GM08714 (cell line): ENCODE measurements at regions not wholly inside any gene's neighbourhood (a gene's known extent, or its start where the extent isn't known, plus 50 kb on each side); places are given as distances from the start of the nearest gene placed in this dataset.

Experiments
- H3K4me3 ChIP-seq: fragments of 200-500 bp; sonication (Bioruptor generic); 2 replicates; pipeline ENCODE4 v1.5.1; 2014; ENCODE audit warnings: mild to moderate bottlenecking, low read length, inconsistent platforms
- ZNF274 ChIP-seq: IDR thresholded peaks from 2 replicates; pipeline ENCODE4 v1.6.1; 2012; ENCODE audit warnings: mild to moderate bottlenecking, low read depth, low read length

DNA sequence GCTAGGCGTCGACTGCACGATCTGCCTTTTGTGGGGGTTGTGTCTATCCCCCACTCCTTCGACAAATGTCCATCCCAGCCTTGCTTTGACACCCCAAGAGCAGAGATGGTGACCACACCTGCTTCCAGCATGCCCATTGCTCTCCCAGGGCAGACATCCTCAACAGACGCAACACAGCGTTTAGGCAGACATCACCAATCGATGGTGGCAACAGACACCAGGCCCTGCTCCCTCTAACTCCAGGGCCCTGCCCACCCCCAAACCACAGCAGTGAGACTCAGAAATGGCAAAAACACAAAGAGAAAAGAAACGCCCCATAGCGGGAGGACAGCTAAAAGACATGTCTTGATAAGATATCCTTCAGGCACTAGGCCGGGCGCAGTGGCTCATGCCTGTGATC is 150.9 kb downstream of the CRYBB2 start:
- TF ChIP-seq ZNF274: no peak

DNA sequence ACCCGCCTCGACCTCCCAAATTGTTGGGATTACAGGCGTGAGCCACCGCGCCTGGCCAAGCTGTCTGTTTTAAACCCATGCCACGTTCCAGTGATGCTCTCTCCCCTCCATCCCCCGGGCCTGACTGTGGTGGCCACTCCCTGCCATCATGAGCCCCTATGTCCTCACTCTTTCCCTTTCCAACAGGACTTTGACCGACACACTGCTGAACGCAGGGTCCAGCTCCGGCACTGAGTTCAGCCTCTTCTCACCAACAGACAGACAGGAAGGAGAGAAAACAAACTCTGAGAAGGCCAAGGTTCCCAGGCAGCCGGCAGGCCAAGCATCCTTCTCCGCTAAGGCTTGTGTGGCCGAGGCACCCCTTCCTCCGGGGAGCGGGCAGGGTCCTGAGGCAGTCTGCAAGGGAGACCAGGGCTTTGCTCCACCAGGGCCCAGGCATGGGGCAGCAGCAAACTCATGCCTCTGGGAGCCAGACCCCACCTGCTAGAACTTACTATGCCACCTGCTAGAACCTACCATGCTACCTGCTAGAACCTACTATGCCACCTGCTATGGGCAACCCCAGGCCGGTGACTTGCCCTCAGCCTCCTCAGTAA is 152.7 kb downstream of the CRYBB2 start:
- no peak overlapping the region for H3K4me3 ChIP-seq
- no peak for TF ChIP-seq ZNF274

More for the DNA sequence above, 150.9 kb downstream of the CRYBB2 start:
- H3K4me3 ChIP-seq: no peak overlapping the region

DNA sequence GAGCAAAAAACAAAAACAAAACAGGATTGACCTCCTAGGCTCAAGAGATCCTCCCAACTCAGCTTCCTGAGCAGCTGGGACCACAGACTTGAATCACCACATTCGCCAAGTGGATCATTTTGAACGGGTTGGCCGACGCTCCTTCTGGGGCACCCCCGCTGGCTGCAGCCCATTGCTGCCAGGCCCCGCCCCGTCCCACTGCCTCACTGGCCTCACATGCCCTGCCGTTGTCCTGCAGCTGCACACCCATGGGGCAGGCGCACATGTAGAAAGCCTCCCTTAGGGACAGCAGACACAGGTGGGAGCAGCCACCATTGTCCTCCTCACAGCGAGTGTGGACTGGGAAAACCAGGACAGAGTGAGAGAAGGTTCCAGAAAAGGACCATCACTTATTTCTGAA is 154.5 kb downstream of the CRYBB2 start:
- no peak overlapping the region for H3K4me3 ChIP-seq
- TF ChIP-seq ZNF274: no peak

DNA sequence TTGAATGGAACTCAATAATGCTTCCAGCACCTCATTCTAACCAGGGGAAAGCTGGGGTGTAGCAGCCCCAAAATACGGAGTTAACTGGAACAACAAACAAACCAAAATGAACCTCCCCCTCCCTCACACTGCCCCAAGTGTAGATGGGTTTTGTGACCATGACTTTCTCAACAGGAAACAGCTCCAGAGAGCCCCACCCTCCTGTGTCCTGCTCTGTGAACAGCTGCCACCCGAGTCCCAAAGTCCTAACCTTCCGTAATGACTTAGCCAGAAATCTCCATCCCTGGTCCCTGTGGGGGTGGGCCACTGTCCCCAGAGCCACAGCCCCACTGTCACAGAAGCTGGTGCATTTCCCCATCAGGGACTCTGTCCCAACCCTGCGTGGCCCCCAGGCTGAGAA is 155.4 kb downstream of the CRYBB2 start:
- TF ChIP-seq ZNF274: no peak
- no peak overlapping the region for H3K4me3 ChIP-seq

DNA sequence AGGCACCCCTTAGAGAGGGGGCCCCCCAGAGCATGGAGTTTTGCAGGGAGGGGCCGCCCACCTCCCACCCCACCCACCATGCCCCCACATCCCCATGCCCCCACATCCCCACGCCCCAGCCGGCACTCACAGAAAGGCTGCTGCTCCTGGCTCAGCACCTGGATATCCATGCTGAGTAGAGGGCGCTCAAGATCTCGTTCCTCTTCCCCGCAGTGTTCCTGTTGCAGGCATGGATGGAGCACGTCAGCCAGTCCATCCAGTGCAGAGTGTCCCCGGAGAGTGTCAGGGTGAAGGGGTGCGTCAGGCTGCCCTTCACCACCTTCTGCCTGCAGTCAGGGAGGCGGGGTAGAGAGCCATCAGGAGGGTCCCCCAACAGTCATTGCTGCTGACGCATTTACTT is 156.2 kb downstream of the CRYBB2 start:
- no peak overlapping the region for H3K4me3 ChIP-seq
- no peak for TF ChIP-seq ZNF274

DNA sequence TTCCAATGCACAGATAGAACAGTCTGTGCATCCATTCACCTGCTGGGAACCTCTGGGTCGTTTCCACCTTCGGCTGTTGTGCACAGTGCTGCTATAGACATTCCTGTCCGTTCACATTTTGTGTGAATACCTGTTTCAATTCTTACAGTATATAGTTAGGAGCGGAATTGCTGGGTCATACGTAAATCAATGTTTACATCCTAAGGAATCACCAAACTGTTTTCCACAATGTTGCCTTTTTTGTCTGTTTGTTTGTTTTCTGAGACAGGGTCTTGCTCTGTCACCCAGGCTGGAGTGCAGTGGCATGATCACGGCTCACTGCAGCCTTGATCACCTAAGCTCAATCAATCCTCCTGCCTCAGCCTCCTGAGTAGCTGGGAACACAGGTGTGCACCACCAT is 158.3 kb downstream of the CRYBB2 start:
- no peak overlapping the region for H3K4me3 ChIP-seq
- TF ChIP-seq ZNF274: no peak

DNA sequence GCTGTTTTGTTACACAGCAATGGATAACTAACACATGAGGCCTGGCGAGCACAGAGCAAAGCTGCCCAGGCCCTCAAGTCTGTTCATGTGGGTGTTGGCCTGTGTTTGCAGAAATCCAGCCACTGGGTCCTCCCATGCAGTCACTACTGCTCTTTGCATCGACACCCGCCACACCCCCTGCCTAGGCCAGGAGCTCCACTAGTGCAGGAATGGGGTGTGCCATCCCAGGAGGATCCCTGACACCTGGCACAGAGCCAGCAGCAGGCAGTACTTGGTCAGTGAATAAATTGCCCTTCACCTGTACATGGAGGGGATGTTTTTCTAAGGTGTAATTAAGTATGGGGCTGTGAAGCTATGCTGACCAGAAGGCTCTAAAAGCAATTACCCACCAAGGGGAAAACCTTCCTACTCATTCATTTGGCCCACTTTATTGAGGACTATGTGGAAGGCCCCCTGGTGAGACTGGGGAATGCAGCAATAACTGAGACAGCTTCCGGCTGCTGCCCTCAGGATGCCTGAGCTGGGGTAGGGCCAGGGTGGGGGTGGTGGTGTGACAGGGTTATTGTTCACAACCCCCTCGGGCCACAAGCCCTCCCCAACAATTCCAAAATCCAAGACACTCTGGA is 160.8 kb downstream of the CRYBB2 start:
- no peak overlapping the region for H3K4me3 ChIP-seq
- TF ChIP-seq ZNF274: no peak

DNA sequence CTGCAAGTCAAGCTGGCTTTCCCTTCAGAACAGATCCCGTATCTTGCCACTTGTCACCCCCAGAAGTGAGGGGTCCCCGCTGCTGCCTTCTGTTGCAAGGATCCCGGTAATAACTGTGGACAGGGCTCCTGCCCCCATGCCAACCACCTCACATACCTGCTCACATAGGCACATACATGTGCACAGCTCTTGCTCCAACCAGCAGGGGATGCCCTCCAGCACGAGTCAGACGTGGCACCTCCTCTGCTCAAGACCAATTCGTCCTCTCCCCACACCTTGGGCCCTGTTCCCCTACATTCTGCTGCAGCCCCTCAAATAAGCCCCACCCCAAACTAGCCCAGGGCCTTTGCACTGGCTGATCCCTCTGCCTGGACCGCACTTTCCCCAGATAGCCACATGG is 163.3 kb downstream of the CRYBB2 start:
- TF ChIP-seq ZNF274: no peak
- H3K4me3 ChIP-seq: no peak overlapping the region

DNA sequence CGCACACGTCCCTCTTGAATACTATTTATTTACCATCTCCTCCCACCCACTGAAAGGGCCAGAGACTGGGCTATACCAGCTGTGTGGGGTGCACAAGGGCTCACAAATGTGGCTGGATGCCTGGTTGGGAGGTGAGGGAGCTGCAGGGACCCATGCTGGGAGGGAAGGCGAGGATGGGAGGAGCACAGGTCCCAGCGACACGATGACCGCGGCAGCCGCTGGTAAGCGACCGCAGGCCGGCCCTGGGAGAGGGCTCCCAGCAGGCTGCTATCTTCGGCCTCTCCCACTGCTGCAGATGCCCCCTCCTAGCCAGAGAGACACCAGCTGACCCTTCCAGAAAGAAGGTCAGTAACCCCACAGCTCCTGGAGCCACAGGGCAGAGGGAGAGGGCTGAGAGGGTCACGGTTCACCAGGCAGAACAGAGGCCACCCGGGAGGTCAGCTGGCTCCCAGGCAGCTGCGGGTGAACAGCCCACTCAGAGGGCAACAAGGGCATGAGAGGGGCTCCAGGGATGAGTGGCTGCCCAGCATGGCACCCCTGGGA is 163.9 kb downstream of the CRYBB2 start:
- TF ChIP-seq ZNF274: no peak
- no peak overlapping the region for H3K4me3 ChIP-seq

DNA sequence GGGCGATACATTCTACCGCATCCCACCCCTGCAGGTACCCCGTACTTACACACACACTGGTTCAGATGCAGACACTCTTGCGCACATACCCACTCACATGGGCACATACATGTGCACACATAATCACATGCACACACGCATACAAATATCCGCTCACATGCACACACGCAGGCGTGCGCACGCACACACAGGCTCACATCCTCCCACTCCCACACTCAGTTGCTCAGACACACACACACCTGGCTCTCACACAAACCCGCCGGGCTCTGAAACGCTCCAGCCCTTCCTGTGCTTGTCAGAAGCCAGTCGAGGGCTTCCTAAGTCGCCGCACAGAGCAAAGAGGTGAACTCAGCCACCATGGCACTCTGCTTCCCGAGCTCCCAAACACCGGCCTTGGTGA is 164.5 kb downstream of the CRYBB2 start:
- H3K4me3 ChIP-seq: no peak overlapping the region
- TF ChIP-seq ZNF274: no peak

DNA sequence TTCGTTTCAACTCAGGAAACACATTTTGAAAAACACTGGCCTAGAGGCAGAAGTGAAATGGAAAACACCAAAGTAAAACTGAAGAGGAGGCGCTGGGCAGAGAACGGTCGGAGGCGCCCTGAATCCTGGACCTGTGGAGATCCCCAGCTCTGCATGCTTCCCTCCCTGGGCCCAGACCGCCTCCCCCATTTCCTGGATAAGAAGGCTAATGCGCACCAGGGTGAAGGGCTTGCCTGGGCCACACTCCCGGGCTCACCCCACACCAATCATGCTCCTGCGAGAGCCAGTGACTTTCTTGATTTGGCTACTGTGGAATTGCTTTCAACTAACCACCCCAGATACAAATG is 167.1 kb downstream of the CRYBB2 start:
- TF ChIP-seq ZNF274: no peak
- H3K4me3 ChIP-seq: no peak overlapping the region

DNA sequence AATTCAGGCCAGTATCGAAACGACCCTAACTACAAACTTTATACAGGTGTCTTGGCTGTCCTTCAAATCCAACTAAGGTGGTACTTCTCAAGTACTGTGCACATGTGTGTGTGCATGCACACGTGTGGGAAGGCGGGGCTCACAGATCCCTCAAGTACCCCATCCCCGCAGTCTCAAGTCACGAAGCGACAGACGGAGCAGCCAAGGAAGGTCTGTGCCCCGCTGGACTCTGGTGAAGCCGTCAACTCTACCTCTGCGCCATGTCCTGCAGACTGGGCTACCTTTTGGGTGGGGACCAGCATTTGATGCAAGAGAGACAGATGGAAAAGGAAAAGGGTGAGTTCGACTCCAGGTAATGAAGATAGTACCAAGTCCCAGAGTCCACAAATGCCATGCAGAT is 169.0 kb downstream of the CRYBB2 start:
- no peak for TF ChIP-seq ZNF274

DNA sequence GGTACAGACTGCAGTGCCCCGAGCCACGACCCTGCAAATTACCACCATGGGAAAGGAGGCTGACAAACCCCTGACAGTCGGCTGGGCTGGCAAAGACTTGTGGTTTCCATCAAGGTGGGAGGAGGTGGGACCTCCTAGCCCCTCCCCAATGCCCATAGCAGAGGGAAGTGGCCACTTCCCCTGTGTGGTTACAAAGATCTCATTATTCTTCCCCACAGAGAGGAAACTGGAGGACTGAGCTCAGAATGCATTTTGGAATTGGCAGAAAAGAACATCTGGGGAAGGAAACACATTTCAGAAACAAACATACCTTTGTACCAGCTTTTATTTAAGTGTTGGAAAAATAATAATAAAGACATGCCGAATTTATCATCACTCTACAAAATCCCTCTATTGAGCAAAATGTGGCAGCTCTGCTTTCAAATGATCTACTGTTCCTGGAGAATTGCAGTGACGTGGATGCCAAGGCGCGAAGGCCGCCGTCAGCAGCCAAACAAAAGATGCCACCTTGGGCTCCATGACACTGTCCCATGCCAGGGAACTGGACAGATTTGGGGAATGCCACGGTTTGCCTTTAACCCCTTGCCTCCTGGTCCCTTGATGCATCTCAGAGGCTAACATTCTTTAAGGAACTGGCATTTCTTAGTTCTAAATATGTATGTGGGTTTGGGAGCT is 169.6 kb downstream of the CRYBB2 start:
- no peak for TF ChIP-seq ZNF274
- H3K4me3 ChIP-seq: no peak overlapping the region

More for the DNA sequence above, 169.0 kb downstream of the CRYBB2 start:
- H3K4me3 ChIP-seq: no peak overlapping the region

DNA sequence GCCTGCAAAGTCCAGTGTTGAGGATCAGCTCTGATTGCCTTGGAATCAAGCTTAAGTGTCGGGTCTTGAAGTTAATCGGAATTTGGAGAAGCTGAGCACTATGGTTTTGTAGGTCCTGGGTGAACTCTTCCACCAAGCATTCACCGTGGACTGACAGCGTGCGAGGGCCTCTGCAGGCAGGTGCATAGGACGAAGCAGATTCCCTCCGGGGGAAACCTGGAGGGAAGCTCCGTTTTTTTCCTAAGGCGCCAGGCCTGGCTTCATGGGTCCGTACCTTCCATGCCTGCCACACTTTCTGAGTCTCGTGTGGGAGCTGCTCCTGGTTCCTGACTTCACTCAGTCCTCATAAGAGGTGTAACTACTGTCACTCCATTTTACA is 170.1 kb downstream of the CRYBB2 start:
- H3K4me3 ChIP-seq: no peak overlapping the region
- no peak for TF ChIP-seq ZNF274
